KBM-7 (cell line): ENCODE measurements at regions not wholly inside any gene's neighbourhood (a gene's known extent, or its start where the extent isn't known, plus 50 kb on each side); places are given as distances from the start of the nearest gene placed in this dataset.
A peak's percentile ranks its signal among the peaks of the same experiment; 100 is the strongest.
"Not testable (repeated sequence)": the region's sequence is repeated elsewhere in the genome, so short reads cannot be mapped to it uniquely, and the experiment has no call there.

Source experiments
- DNase-seq: peaks from one replicate; pipeline ENCODE4 v3.0.0-alpha.2; 2015
- in situ Hi-C: fragments of 300-500 bp; cut with MboI; formaldehyde crosslinking; loops from 2 replicates; pipeline ENCODE4 v1.14.3; 2020; ENCODE audit warnings: low sequenced_read_pairs, low pct_unique_long_range_greater_than_20kb, mixed read lengths

GRCh38 chr15:38768970-38769369, 204.4 kb upstream of the RASGRP1 start:
- in situ Hi-C loops, result no loop called here
- DNase-seq, result no peak

DNA sequence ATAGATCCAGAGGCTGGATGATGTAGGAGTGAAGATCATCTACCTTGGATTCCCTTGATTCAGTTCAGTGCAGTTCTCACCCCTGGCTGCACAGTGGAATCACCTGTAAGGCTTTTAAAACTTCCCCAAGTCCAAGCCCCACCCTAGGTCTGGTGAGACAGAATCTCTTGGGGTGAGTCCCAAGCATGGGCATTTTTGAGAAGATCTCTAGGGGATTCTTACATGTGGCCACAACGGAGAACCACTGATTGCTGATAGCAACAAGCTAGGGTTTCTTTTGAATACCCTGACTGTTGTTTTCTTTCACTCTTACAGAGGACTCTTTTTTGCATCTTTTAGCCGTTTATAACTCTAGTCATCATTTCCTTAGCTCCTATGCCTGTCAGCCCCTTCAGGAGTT, 204.9 kb upstream of the RASGRP1 start:
- no peak for DNase-seq
- in situ Hi-C loops, result no loop called here

GRCh38 chr15:38774076-38774475, 209.5 kb upstream of the RASGRP1 start:
- DNase-seq, in situ Hi-C loops: not testable (repeated sequence)

DNA sequence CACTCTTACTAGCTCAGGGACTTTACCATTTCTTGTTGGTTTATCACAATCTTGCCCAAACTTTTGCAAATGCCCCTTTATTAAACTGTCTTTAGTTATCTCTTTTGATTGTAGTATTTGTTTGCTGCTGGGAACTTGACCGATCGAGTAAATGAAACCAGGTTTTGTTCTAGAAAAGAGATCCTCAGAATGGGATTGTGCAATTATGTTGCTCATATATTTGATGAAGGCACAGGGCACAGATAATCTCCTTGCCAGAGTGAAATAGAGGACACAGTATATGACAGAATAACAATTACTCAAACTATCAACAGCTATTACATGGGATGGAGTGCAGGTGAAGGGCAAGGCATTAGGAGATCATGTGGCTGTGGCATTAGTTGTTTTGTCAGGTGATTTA, 216.6 kb upstream of the RASGRP1 start:
- in situ Hi-C loops, result no loop called here
- DNase-seq, result no peak

DNA sequence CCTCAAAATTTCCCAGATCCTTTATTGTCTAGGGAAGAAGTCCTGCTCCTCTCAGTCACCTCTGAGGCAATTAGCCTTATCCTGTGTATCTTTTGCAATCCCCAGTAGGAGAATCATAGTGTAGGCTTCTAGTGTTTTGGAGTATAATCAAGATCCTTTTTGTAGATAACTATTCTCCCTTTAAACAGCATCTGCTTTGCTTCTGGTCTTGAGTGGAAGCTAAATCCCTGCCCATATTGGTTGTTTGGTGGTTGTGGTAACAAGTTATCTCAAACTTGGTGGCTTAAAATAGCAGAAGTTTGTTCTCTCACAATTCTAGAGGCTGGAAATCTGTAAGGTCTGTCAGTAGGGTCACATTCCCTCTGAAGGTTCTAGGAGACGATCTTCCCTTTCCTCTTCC, 217.5 kb upstream of the RASGRP1 start:
- in situ Hi-C loops, result no loop called here
- no peak for DNase-seq

DNA sequence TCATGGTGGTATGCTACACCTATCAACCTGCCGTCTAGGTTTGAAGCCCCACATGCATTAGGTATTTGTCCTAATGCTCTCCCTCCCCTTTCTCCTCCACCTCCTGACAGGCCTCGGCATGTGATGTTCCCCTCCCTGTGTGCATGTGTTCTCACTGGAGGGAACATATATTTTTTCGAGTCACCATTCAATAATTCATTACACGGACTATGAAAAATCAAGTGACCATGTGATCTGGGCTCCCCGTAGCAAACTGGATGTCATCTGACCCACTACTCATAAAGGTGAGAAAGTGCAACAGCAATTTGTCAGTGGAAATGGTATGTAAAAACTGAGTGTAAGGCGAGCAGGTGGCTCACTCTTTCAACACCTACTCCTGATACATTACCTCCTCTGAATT, 224.3 kb upstream of the RASGRP1 start:
- in situ Hi-C loops, result no loop called here
- no peak for DNase-seq

DNA sequence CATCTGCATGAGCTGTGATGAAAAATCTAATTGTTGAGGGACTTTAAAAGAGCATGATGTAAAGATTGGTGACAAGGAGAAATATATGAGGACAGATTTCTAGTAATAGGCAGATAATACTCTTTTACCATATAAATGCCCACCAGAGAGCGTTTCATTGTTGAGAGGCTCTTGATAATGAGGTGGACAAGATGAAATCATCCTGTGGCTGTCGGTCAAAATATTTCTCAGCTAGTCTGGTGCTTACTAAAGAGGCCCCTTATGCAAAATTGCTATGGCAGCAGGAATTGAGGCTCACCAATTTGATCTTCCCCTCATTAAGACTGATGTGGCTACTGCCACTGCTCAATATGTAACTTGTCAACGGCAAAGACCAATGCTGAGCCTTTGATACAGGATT, 225.0 kb upstream of the RASGRP1 start:
- DNase-seq, result no peak
- in situ Hi-C loops, result no loop called here

- no peak for DNase-seq
- in situ Hi-C loops, result no loop called here
These were observed 228.7 kb upstream of the RASGRP1 start for GRCh38 chr15:38793206-38793810.

- no peak for DNase-seq
- in situ Hi-C loops, result no loop called here
These were observed 231.0 kb upstream of the RASGRP1 start for GRCh38 chr15:38795471-38796245.

GRCh38 chr15:38796589-38796988, 232.0 kb upstream of the RASGRP1 start:
- no peak for DNase-seq
- in situ Hi-C loops, result no loop called here

GRCh38 chr15:38797506-38797905, 232.9 kb upstream of the RASGRP1 start:
- DNase-seq, in situ Hi-C loops: not testable (repeated sequence)

DNA sequence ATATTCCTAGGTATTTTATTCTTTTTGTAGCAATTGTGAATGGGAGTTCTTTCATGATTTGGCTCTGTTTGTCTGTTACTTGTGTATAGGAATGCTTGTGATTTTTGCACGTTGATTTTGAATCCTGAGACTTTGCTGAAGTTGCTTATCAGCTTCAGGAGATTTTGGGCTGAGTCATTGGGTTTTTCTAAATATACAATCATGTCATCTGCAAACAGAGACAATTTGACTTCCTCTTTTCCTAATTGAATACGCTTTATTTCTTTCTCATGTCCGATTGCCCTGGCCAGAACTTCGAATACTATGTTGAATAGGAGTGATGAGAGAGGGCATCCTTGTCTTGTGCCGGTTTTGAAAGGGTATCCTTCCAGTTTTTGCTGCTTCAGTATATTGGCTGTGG, 234.6 kb upstream of the RASGRP1 start:
- DNase-seq, in situ Hi-C loops: not testable (repeated sequence)

DNA sequence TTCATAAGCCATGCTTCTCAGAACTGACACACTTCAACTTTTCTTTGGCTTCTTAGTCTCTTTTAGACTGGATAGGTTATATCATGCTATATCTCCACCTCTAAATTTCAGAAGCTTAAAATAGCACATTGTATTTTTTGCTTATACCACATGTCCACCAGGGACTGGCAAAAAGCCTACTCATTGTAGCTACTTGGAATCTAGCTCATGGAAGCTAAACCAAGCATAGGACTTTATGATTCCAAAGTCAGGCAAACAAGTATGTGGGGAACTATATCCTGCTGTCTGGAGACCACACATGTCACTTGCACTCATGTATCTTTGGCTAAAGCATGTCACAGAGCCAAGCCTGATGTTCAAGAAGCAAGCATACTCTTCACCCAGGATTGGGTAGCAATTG, 245.0 kb upstream of the RASGRP1 start:
- in situ Hi-C loops, result no loop called here
- no peak for DNase-seq

GRCh38 chr15:38810686-38811085, 246.1 kb upstream of the RASGRP1 start:
- DNase-seq, result no peak
- in situ Hi-C loops, result no loop called here

GRCh38 chr15:38814254-38814653, 249.6 kb upstream of the RASGRP1 start:
- DNase-seq, in situ Hi-C loops: not testable (repeated sequence)

GRCh38 chr15:38814891-38815290, 250.3 kb upstream of the RASGRP1 start:
- in situ Hi-C loops, result no loop called here
- no peak for DNase-seq

DNA sequence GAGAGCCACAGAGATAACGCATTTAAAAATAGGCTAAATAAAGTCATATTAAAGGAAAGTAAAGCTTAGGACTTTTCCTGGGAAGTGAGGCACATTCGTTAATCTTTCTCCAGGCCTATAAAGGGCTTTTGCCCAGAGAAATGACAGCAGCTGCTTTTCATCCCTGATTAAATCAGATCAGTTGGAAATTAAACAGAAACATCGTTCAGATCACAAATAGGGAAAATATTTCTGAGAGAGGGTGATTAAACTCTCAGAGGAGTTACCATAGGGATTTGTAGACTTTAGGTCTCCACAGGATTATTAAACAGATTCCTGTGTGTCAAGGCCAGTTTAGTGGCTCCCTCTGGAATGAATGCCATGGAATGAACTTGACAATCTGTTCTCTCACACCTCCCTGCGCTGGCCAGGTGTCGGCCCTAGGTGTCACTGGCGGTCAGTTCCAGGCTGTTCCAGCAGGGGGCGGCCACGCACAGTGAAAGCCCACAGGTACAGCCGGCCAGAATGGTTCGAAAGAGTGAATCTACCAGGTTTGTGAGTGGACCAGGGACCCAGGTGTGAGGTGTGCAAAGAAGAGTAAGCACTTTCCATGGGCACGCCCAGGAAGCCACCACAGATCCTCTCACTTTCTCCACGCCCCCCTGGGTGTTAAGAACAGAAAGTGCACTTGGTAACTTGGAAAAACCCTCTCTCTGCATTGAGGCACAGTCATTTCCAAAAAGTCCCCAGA, 253.0 kb upstream of the RASGRP1 start:
- DNase-seq, result peak; percentile 73
- in situ Hi-C loops, result no loop called here

- no peak for DNase-seq
- in situ Hi-C loops, result no loop called here
These were observed 253.7 kb upstream of the RASGRP1 start for GRCh38 chr15:38818157-38818790.

DNA sequence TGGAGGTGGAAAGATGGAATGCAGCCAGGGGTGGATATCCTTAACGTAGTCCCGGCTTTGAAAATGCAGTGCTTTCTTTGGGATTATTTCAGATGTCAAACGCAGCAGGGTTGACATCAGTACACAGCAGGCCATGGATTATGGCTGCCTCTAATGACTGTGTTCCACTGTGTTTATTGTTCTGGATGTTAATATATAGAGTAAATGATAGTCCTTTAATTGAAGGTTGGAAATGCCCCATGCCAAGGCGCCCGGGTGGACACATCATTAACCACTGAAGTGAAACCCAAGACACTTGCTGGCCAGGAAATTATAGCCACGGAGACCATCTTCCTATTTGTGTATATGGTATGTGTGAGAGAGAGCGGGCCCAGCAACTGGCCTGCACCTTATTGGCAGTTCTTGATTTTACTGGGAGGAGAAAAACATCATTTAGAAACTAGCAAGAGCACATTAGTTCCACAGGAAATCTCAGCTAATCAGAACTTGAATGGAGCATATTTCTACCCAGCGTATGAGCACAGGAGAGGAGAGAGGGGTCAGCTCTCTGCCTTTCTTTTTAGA, 254.9 kb upstream of the RASGRP1 start:
- in situ Hi-C loops, result no loop called here
- DNase-seq, result no peak

- in situ Hi-C loops, result no loop called here
- DNase-seq, result no peak
These were observed 258.6 kb upstream of the RASGRP1 start for GRCh38 chr15:38823263-38823662.
